B cell (primary cell): ENCODE measurements at regions not wholly inside any gene's neighbourhood (a gene's known extent, or its start where the extent isn't known, plus 50 kb on each side); places are given as distances from the start of the nearest gene placed in this dataset.

ENCODE experiments used
- ATAC-seq: fragments of 200-7000 bp; cut with Tn5 transposase; one replicate; pipeline ENCODE4 v1.10.0; 2021; ENCODE audit warnings: low read depth, mild to moderate bottlenecking, moderate number of reproducible peaks, moderate library complexity
- CTCF ChIA-PET: fragments of 350-600 bp; sonication (Branson Sonifier 250); formaldehyde crosslinking; loops from one replicate; lab custom pipeline; 2021; ENCODE audit warnings: antibody characterized with exemption, inconsistent platforms; lab: Charles Lee
- POLR2A ChIA-PET: fragments of 350-600 bp; sonication (Branson Sonifier 250); formaldehyde crosslinking; loops from one replicate; lab custom pipeline; 2021; ENCODE audit warnings: antibody characterized with exemption; lab: Charles Lee
- DNase-seq: peaks from one replicate; pipeline ENCODE4 v3.0.0; 2013
- H2AFZ ChIP-seq: 2 replicates; pipeline ENCODE4 v1.6.1; 2012; ENCODE audit warnings: mild to moderate bottlenecking, low read depth, low read length; ENCODE audit not compliant: insufficient read depth, poor library complexity, severe bottlenecking
- H3K27ac ChIP-seq, 2 donors: 1 replicate in 1 of 2; 2 replicates in 1 of 2; pipeline ENCODE4 v1.5.1; 2012 to 2013; ENCODE audit warnings: low read length in 2 of 2, mild to moderate bottlenecking in 2 of 2, moderate library complexity in 1 of 2
- H3K27me3 ChIP-seq, 4 experiments: fragments of 200-600 bp in 1 of 4; sonication (generic) in 1 of 4; replicated peaks in 1 of 4; 1 replicate in 2 of 4; 2 replicates in 2 of 4; pipeline versions ENCODE4 v1.6.1 to v1.7.0; 2013 to 2016; ENCODE audit warnings: low read length in 3 of 4, mild to moderate bottlenecking in 2 of 4, mixed read lengths in 1 of 4, moderate library complexity in 1 of 4; ENCODE audit not compliant: insufficient read depth in 4 of 4, control insufficient read depth in 3 of 4; ENCODE audit errors: control extremely low read depth in 1 of 4
- H3K36me3 ChIP-seq, 2 experiments: replicated peaks in 1 of 2; 1 replicate in 1 of 2; 2 replicates in 1 of 2; pipeline versions ENCODE4 v1.6.1 to v1.7.1; 2013; ENCODE audit warnings: low read length in 1 of 2; ENCODE audit not compliant: insufficient read depth in 2 of 2, control insufficient read depth in 1 of 2; ENCODE audit errors: control extremely low read depth in 1 of 2, extremely low read depth in 1 of 2
- H3K4me1 ChIP-seq, 2 donors: fragments of 200-600 bp in 1 of 2; sonication (generic) in 1 of 2; 1 replicate in 1 of 2; 2 replicates in 1 of 2; pipeline versions ENCODE4 v1.5.1 to v1.6.1; 2013 to 2017; ENCODE audit warnings: low read length in 2 of 2; ENCODE audit not compliant: control insufficient read depth in 2 of 2, insufficient read depth in 2 of 2
- H3K4me2 ChIP-seq: replicated peaks from 2 replicates; pipeline ENCODE3; 2012; ENCODE audit warnings: mild to moderate bottlenecking, low read depth, low read length; ENCODE audit not compliant: poor library complexity, severe bottlenecking
- H3K4me3 ChIP-seq, 5 experiments: fragments of 200-600 bp in 1 of 5; sonication (generic) in 1 of 5; 1 replicate in 3 of 5; 2 replicates in 2 of 5; pipeline versions ENCODE4 v1.5.1 to v1.7.0; 2011 to 2016; ENCODE audit warnings: low read length in 4 of 5, mild to moderate bottlenecking in 4 of 5, low read depth in 2 of 5, control low read depth in 1 of 5, moderate library complexity in 1 of 5; ENCODE audit not compliant: insufficient read depth in 1 of 5; ENCODE audit errors: control extremely low read depth in 1 of 5, extremely low read depth in 1 of 5
- H3K79me2 ChIP-seq: fragments of 200-600 bp; sonication (generic); one replicate; pipeline ENCODE4 v1.6.0; 2016; ENCODE audit warnings: low read length; ENCODE audit not compliant: control insufficient read depth, insufficient read depth
- H3K9ac ChIP-seq: fragments of 200-600 bp; sonication (generic); 2 replicates; pipeline ENCODE4 v1.6.1; 2017; ENCODE audit warnings: mild to moderate bottlenecking, low read length, moderate library complexity
- H3K9me3 ChIP-seq, 3 donors: one replicate each; pipeline versions ENCODE4 v1.6.1 to v1.7.1; 2013; ENCODE audit warnings: low read length in 2 of 3; ENCODE audit not compliant: control insufficient read depth in 2 of 3, insufficient read depth in 1 of 3; ENCODE audit errors: control extremely low read depth in 1 of 3
- H4K20me1 ChIP-seq: 2 replicates; pipeline ENCODE4 v1.6.0; 2012; ENCODE audit warnings: mild to moderate bottlenecking, low read length; ENCODE audit not compliant: insufficient read depth, control insufficient read depth, poor library complexity, severe bottlenecking
- H3K27ac Mint-ChIP-seq: one replicate; pipeline ENCODE4 v1.8.0; 2021; ENCODE audit warnings: mixed read lengths
- H3K27me3 Mint-ChIP-seq: one replicate; pipeline ENCODE4 v1.8.0; 2021; ENCODE audit warnings: mixed read lengths
- H3K4me1 Mint-ChIP-seq: one replicate; pipeline ENCODE4 v1.8.0; 2021; ENCODE audit warnings: mixed read lengths
- H3K4me3 Mint-ChIP-seq: one replicate; pipeline ENCODE4 v1.8.0; 2021; ENCODE audit warnings: mixed read lengths
- H3K9me3 Mint-ChIP-seq: one replicate; pipeline ENCODE4 v1.8.0; 2022; ENCODE audit warnings: mixed read lengths; ENCODE audit not compliant: insufficient read depth
- EZH2 ChIP-seq: IDR thresholded peaks from 2 replicates; pipeline ENCODE4 v1.6.1; 2012; ENCODE audit warnings: borderline replicate concordance, low read depth, mild to moderate bottlenecking, moderate library complexity, low read length; ENCODE audit not compliant: insufficient read depth, poor library complexity, severe bottlenecking
- WGBS: methylation state at CpG from one replicate; pipeline ENCODE4 v1.1.5; 2013; ENCODE audit warnings: missing lambda C conversion rate; ENCODE audit not compliant: insufficient coverage; 5-methylcytosine and 5-hydroxymethylcytosine counted together
- intact Hi-C: fragments of 100-400 bp; cut with micrococcal nuclease; formaldehyde crosslinking; loops from one replicate; pipeline ENCODE4 v1.10.0; 2022
- TF ChIP-seq, protein P1 (sequence below): fragments of 200-600 bp; IDR thresholded peaks from one replicate; pipeline ENCODE4 v1.8.0; 2022; ENCODE audit warnings: antibody characterized with exemption, mild to moderate bottlenecking

DNA sequence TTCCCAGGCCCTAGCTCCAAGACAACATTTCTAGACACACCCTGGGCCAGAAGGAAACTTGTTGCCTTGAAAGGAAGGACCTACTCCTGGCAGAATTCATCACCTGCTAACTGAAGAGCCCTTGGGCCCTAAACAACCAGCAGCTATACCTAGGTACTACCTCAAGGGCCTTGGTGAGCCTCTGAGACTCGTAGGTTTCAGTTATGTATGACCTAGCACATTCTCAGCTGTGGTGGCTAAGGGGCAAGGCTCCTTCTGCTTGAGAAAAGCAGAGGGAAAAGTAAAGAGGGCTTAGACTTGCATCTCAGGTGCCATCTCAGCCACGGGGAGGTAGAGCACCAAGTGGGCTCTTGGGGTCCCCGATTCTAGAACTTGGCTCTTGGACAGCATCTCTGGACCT is 132.3 kb upstream of the NHSL1 start:
- intact Hi-C loops: no loop called here
- H3K79me2 ChIP-seq: no peaks in the 10 kb centered on the region

DNA sequence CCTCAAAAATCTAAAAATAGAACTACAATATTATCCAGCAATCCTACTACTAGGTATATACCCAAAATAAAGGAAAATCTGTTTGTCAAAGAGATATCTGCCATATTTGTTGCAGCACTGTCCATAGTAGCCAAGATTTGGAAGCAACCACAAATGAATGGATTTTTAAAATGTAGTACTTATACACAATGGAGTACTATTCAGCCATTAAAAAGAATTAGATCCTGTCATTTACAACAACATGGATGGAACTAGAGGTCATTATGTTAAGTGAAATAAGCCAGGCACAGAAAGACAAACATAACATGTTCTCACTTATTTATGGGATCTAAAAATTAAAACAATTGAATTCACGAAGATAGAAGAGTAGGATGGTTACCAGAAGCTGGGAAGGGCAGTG is 135.7 kb upstream of the CCDC28A start:
- Histone ChIP-seq H2AFZ (no peak overlapping the region), H3K4me3 (no peak overlapping the region), H3K4me1 (no peaks in the 10 kb centered on the region), H3K9me3 (no peaks in the 10 kb centered on the region), H3K9ac (no peak overlapping the region), H3K27me3 (no peaks in the 10 kb centered on the region), H3K4me2 (no peak overlapping the region), H3K27ac (no peak overlapping the region), H3K79me2 (no peaks in the 10 kb centered on the region), H4K20me1 (no peaks in the 10 kb centered on the region), H3K36me3 (no peaks in the 10 kb centered on the region)
- Mint-ChIP-seq H3K9me3 (no peaks in the 10 kb centered on the region), H3K27me3 (peaks cover 10% of the 10 kb centered on the region), H3K4me3 (no peak overlapping the region), H3K27ac (no peak overlapping the region), H3K4me1 (no peaks in the 10 kb centered on the region)
- WGBS: no CpG with 5 or more reads among the region's 1 CpG
- intact Hi-C loops: no loop called here
- DNase-seq (no peak), ATAC-seq (no peak)
- CTCF ChIA-PET: no interaction called here
- no peak for TF ChIP-seq EZH2
- TF ChIP-seq, protein P1, sequence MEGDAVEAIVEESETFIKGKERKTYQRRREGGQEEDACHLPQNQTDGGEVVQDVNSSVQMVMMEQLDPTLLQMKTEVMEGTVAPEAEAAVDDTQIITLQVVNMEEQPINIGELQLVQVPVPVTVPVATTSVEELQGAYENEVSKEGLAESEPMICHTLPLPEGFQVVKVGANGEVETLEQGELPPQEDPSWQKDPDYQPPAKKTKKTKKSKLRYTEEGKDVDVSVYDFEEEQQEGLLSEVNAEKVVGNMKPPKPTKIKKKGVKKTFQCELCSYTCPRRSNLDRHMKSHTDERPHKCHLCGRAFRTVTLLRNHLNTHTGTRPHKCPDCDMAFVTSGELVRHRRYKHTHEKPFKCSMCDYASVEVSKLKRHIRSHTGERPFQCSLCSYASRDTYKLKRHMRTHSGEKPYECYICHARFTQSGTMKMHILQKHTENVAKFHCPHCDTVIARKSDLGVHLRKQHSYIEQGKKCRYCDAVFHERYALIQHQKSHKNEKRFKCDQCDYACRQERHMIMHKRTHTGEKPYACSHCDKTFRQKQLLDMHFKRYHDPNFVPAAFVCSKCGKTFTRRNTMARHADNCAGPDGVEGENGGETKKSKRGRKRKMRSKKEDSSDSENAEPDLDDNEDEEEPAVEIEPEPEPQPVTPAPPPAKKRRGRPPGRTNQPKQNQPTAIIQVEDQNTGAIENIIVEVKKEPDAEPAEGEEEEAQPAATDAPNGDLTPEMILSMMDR: no peak
- POLR2A ChIA-PET: no interaction called here

More for the DNA sequence above, 132.3 kb upstream of the NHSL1 start:
- Histone ChIP-seq H4K20me1 (no peaks in the 10 kb centered on the region), H3K9me3 (peaks cover 0 to 7% (median 0%) of the 10 kb centered on the region in 3 donors), H3K4me1 (no peaks in the 10 kb centered on the region), H3K27ac (no peak overlapping the region), H2AFZ (no peak overlapping the region), H3K27me3 (no peaks in the 10 kb centered on the region), H3K4me2 (no peak overlapping the region), H3K4me3 (no peak overlapping the region), H3K9ac (no peak overlapping the region), H3K36me3 (no peaks in the 10 kb centered on the region)
- WGBS: 88% methylated on average over 2 of the region's 3 CpGs
- DNase-seq: no peak
- ChIA-PET POLR2A (no interaction called here), CTCF (interaction anchor here (1.6 kb wide), 1 partner anchor 9 kb away, joined by 3 read pairs; no protein-coding TSS in a partner anchor)
- H3K4me3 Mint-ChIP-seq: no peak overlapping the region
- H3K27me3 Mint-ChIP-seq: peaks cover 32% of the 10 kb centered on the region
- no peaks in the 10 kb centered on the region for H3K9me3 Mint-ChIP-seq
- H3K27ac Mint-ChIP-seq: no peak overlapping the region
- no peak for ATAC-seq
- no peaks in the 10 kb centered on the region for H3K4me1 Mint-ChIP-seq
- TF ChIP-seq, protein P1: no peak
- TF ChIP-seq EZH2: no peak
